ENCODE measurements at regions not wholly inside any gene's neighbourhood (a gene's known extent, or its start where the extent isn't known, plus 50 kb on each side); places are given as distances from the start of the nearest gene placed in this dataset.

DNA sequence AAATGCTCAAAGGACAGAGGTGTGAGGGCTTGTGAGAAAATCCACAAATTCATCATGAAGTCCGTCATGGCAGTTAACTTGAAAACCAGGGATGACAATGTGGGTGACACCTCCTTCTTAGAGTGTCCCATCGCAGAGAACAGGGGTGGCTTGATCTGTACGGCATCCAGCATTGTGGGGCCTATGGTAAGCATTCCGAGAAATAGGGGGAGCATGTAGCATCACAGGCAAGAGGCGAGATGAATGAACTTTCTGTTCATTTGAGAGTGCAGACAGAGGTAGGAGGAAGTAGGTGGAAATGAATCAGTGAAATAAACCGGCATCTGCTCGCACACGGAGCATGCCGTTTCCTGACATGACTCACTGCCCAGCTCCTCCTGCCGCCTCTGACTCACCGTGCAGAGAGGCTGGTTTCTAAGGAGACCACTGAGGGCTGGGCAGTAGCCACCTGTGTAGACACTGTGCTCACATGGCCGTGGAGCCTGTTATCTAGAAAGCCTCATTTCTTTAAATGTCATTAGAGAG is 339.0 kb downstream of the RFC3 start:
- TF ChIP-seq YY1 (IDR thresholded peaks at IDR 0.05) (no peak), RXRA (IDR thresholded peaks at IDR 0.05) (no peak), EGR1 (IDR thresholded peaks at IDR 0.05; ENCODE audit: low read depth in 2 of 2) (no peak)
- TF ChIP-seq, protein P1, sequence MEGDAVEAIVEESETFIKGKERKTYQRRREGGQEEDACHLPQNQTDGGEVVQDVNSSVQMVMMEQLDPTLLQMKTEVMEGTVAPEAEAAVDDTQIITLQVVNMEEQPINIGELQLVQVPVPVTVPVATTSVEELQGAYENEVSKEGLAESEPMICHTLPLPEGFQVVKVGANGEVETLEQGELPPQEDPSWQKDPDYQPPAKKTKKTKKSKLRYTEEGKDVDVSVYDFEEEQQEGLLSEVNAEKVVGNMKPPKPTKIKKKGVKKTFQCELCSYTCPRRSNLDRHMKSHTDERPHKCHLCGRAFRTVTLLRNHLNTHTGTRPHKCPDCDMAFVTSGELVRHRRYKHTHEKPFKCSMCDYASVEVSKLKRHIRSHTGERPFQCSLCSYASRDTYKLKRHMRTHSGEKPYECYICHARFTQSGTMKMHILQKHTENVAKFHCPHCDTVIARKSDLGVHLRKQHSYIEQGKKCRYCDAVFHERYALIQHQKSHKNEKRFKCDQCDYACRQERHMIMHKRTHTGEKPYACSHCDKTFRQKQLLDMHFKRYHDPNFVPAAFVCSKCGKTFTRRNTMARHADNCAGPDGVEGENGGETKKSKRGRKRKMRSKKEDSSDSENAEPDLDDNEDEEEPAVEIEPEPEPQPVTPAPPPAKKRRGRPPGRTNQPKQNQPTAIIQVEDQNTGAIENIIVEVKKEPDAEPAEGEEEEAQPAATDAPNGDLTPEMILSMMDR (IDR thresholded peaks at IDR 0.05; ENCODE audit: low read depth, low read length, missing input control) = no peak
- TF ChIP-seq, protein P2, sequence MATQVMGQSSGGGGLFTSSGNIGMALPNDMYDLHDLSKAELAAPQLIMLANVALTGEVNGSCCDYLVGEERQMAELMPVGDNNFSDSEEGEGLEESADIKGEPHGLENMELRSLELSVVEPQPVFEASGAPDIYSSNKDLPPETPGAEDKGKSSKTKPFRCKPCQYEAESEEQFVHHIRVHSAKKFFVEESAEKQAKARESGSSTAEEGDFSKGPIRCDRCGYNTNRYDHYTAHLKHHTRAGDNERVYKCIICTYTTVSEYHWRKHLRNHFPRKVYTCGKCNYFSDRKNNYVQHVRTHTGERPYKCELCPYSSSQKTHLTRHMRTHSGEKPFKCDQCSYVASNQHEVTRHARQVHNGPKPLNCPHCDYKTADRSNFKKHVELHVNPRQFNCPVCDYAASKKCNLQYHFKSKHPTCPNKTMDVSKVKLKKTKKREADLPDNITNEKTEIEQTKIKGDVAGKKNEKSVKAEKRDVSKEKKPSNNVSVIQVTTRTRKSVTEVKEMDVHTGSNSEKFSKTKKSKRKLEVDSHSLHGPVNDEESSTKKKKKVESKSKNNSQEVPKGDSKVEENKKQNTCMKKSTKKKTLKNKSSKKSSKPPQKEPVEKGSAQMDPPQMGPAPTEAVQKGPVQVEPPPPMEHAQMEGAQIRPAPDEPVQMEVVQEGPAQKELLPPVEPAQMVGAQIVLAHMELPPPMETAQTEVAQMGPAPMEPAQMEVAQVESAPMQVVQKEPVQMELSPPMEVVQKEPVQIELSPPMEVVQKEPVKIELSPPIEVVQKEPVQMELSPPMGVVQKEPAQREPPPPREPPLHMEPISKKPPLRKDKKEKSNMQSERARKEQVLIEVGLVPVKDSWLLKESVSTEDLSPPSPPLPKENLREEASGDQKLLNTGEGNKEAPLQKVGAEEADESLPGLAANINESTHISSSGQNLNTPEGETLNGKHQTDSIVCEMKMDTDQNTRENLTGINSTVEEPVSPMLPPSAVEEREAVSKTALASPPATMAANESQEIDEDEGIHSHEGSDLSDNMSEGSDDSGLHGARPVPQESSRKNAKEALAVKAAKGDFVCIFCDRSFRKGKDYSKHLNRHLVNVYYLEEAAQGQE (IDR thresholded peaks at IDR 0.05) = no peak
- TF ChIP-seq, protein P3, sequence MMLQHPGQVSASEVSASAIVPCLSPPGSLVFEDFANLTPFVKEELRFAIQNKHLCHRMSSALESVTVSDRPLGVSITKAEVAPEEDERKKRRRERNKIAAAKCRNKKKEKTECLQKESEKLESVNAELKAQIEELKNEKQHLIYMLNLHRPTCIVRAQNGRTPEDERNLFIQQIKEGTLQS (IDR thresholded peaks at IDR 0.05) = no peak

All from liver (tissue), 3 donors.